ENCODE measurements at regions not wholly inside any gene's neighbourhood (a gene's known extent, or its start where the extent isn't known, plus 50 kb on each side); places are given as distances from the start of the nearest gene placed in this dataset.

GRCh38 chr6:67897998-67898607 lies 737.0 kb upstream of the ADGRB3 start:
- no peak overlapping the region for H3K27ac ChIP-seq
- TF ChIP-seq, protein P1, sequence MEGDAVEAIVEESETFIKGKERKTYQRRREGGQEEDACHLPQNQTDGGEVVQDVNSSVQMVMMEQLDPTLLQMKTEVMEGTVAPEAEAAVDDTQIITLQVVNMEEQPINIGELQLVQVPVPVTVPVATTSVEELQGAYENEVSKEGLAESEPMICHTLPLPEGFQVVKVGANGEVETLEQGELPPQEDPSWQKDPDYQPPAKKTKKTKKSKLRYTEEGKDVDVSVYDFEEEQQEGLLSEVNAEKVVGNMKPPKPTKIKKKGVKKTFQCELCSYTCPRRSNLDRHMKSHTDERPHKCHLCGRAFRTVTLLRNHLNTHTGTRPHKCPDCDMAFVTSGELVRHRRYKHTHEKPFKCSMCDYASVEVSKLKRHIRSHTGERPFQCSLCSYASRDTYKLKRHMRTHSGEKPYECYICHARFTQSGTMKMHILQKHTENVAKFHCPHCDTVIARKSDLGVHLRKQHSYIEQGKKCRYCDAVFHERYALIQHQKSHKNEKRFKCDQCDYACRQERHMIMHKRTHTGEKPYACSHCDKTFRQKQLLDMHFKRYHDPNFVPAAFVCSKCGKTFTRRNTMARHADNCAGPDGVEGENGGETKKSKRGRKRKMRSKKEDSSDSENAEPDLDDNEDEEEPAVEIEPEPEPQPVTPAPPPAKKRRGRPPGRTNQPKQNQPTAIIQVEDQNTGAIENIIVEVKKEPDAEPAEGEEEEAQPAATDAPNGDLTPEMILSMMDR (conservative IDR thresholded peaks at IDR 0.05; ENCODE audit: low read depth, low read length) = no peak
- H3K79me2 ChIP-seq (ENCODE audit: insufficient read depth, low read depth) = no peaks in the 10 kb centered on the region
- no peaks in the 10 kb centered on the region for H3K27me3 ChIP-seq (ENCODE audit: insufficient read depth, low read depth)
- H4K20me1 ChIP-seq (ENCODE audit: insufficient read depth) = no peaks in the 10 kb centered on the region
- H3K4me2 ChIP-seq = no peak overlapping the region
- H2AFZ ChIP-seq (ENCODE audit: low read depth) = no peak overlapping the region
- H3K4me3 ChIP-seq (IDR thresholded peaks at IDR 0.05; ENCODE audit: insufficient read depth, low read depth, low read length) = no peak overlapping the region
- no peaks in the 10 kb centered on the region for H3K36me3 ChIP-seq (ENCODE audit: insufficient read depth)
- no peaks in the 10 kb centered on the region for H3K4me1 ChIP-seq (ENCODE audit: low read depth, poor library complexity, severe bottlenecking)
- H3K9ac ChIP-seq = no peak overlapping the region

DNA sequence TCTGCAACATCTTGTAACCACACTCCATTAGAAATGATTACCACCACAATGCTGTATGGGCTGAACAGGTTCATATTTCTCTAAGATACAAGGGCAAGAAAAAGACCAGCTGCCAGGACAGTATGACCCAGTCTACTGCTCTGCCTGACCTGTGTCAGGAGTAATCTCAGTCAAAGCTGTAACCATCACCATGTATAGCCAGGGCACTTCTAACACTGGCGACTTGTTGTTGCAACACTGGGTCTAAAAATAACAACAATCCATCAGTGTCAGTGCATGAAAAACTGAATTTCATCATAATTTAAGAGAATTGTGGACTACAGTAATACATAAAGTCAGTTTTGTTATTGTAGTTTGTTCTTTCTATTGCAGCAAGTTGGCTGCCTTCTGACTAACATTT lies 738.6 kb upstream of the ADGRB3 start:
- H3K36me3 ChIP-seq (ENCODE audit: insufficient read depth) = no peaks in the 10 kb centered on the region
- no peaks in the 10 kb centered on the region for H4K20me1 ChIP-seq (ENCODE audit: insufficient read depth)
- TF ChIP-seq, protein P1 (conservative IDR thresholded peaks at IDR 0.05; ENCODE audit: low read depth, low read length) = no peak
- H2AFZ ChIP-seq (ENCODE audit: low read depth) = no peak overlapping the region
- H3K27me3 ChIP-seq (ENCODE audit: insufficient read depth, low read depth) = no peaks in the 10 kb centered on the region
- H3K4me2 ChIP-seq = no peak overlapping the region
- no peaks in the 10 kb centered on the region for H3K79me2 ChIP-seq (ENCODE audit: insufficient read depth, low read depth)
- no peak overlapping the region for H3K4me3 ChIP-seq (IDR thresholded peaks at IDR 0.05; ENCODE audit: insufficient read depth, low read depth, low read length)
- H3K9ac ChIP-seq = no peak overlapping the region
- H3K27ac ChIP-seq = no peak overlapping the region
- no peaks in the 10 kb centered on the region for H3K4me1 ChIP-seq (ENCODE audit: low read depth, poor library complexity, severe bottlenecking)

DNA sequence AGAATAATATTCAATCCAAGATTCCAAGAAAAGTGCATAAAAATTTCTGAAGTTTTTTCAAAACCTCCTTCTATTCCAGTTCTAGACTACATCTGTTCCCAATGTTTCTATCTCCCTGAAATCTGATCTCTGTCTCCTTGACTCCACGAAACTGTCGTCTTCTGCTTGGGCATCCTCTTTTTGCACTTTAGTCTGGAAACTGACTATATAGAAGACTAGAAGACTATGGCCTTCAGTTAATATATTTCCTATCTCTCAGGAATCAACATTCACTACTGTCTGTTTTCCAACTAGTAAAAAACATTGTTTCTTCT lies 745.4 kb upstream of the ADGRB3 start:
- H3K36me3 ChIP-seq (ENCODE audit: insufficient read depth) = no peaks in the 10 kb centered on the region
- H4K20me1 ChIP-seq (ENCODE audit: insufficient read depth) = no peaks in the 10 kb centered on the region
- H3K27me3 ChIP-seq (ENCODE audit: insufficient read depth, low read depth) = no peaks in the 10 kb centered on the region
- TF ChIP-seq, protein P1 (conservative IDR thresholded peaks at IDR 0.05; ENCODE audit: low read depth, low read length) = no peak
- no peaks in the 10 kb centered on the region for H3K79me2 ChIP-seq (ENCODE audit: insufficient read depth, low read depth)
- H3K27ac ChIP-seq = no peak overlapping the region
- no peak overlapping the region for H3K4me3 ChIP-seq (IDR thresholded peaks at IDR 0.05; ENCODE audit: insufficient read depth, low read depth, low read length)
- H3K4me1 ChIP-seq (ENCODE audit: low read depth, poor library complexity, severe bottlenecking) = no peaks in the 10 kb centered on the region
- H3K9ac ChIP-seq = no peak overlapping the region
- H3K4me2 ChIP-seq = no peak overlapping the region
- H2AFZ ChIP-seq (ENCODE audit: low read depth) = no peak overlapping the region

- Histone ChIP-seq H3K9ac (no peak overlapping the region), H3K4me3 (IDR thresholded peaks at IDR 0.05; ENCODE audit: insufficient read depth, low read depth, low read length) (no peak overlapping the region), H3K4me1 (ENCODE audit: low read depth, poor library complexity, severe bottlenecking) (no peaks in the 10 kb centered on the region), H3K4me2 (no peak overlapping the region), H4K20me1 (ENCODE audit: insufficient read depth) (no peaks in the 10 kb centered on the region), H3K27me3 (ENCODE audit: insufficient read depth, low read depth) (no peaks in the 10 kb centered on the region), H3K79me2 (ENCODE audit: insufficient read depth, low read depth) (no peaks in the 10 kb centered on the region), H2AFZ (ENCODE audit: low read depth) (no peak overlapping the region), H3K27ac (no peak overlapping the region), H3K36me3 (ENCODE audit: insufficient read depth) (no peaks in the 10 kb centered on the region)
- TF ChIP-seq, protein P1 (conservative IDR thresholded peaks at IDR 0.05; ENCODE audit: low read depth, low read length) = no peak
These were observed 746.0 kb upstream of the ADGRB3 start for GRCh38 chr6:67888886-67889681.
